ENCODE measurements at regions not wholly inside any gene's neighbourhood (a gene's known extent, or its start where the extent isn't known, plus 50 kb on each side); places are given as distances from the start of the nearest gene placed in this dataset.

- TF ChIP-seq POLR2A (IDR thresholded peaks at IDR 0.05) (no peak), EP300 (IDR thresholded peaks at IDR 0.05; ENCODE audit: low read depth) (no peak)
Measured at GRCh38 chr1:5590717-5591116, 401.5 kb downstream of the NPHP4 start.
